Hepatocyte (in vitro differentiated cells): ENCODE measurements at regions not wholly inside any gene's neighbourhood (a gene's known extent, or its start where the extent isn't known, plus 50 kb on each side); places are given as distances from the start of the nearest gene placed in this dataset.

Experiments used
- CTCF ChIP-seq: fragments of 200-600 bp; sonication (generic); IDR thresholded peaks from 2 replicates; pipeline ENCODE4 v1.5.1; 2016; ENCODE audit warnings: antibody characterized with exemption, mild to moderate bottlenecking; ENCODE audit not compliant: poor library complexity
- EZH2 ChIP-seq: fragments of 200-600 bp; sonication (generic); IDR thresholded peaks from 2 replicates; pipeline ENCODE4 v1.6.1; 2016; ENCODE audit warnings: antibody characterized with exemption, mild to moderate bottlenecking, borderline replicate concordance
- EZH2phosphoT487 ChIP-seq: fragments of 200-600 bp; sonication (generic); IDR thresholded peaks from one replicate; pipeline ENCODE4 v1.6.1; 2018; ENCODE audit warnings: antibody characterized with exemption, mild to moderate bottlenecking, low read depth, moderate library complexity; ENCODE audit not compliant: unreplicated experiment, severe bottlenecking

- TF ChIP-seq CTCF (no peak), EZH2 (no peak), EZH2phosphoT487 (no peak)
Observed at GRCh38 chr3:124570232-124570631, 160.0 kb upstream of the UMPS start.
